ENCODE measurements at regions not wholly inside any gene's neighbourhood (a gene's known extent, or its start where the extent isn't known, plus 50 kb on each side); places are given as distances from the start of the nearest gene placed in this dataset.

GRCh38 chr10:91339729-91340128 is 70.4 kb upstream of the HECTD2 start:
- no peak for TF ChIP-seq POLR2A (IDR thresholded peaks at IDR 0.05)
- TF ChIP-seq CTCF (IDR thresholded peaks at IDR 0.05): no peak

Data from Peyer's patch (tissue), 4 donors.